DOHH2 (cell line): ENCODE measurements at regions not wholly inside any gene's neighbourhood (a gene's known extent, or its start where the extent isn't known, plus 50 kb on each side); places are given as distances from the start of the nearest gene placed in this dataset.

ENCODE experiments used
- EZH2phosphoT487 ChIP-seq: fragments of 200-600 bp; sonication (generic); IDR thresholded peaks from 2 replicates; pipeline ENCODE4 v1.6.1; 2017; ENCODE audit warnings: borderline replicate concordance, mild to moderate bottlenecking, antibody characterized with exemption, low read length, moderate library complexity, mixed read lengths
- TF ChIP-seq, protein P1 (sequence below): fragments of 200-600 bp; sonication (generic); IDR thresholded peaks from one replicate; pipeline ENCODE4 v1.5.1; 2014; ENCODE audit warnings: antibody characterized with exemption, mild to moderate bottlenecking, low read depth, low read length; ENCODE audit not compliant: poor library complexity, severe bottlenecking

DNA sequence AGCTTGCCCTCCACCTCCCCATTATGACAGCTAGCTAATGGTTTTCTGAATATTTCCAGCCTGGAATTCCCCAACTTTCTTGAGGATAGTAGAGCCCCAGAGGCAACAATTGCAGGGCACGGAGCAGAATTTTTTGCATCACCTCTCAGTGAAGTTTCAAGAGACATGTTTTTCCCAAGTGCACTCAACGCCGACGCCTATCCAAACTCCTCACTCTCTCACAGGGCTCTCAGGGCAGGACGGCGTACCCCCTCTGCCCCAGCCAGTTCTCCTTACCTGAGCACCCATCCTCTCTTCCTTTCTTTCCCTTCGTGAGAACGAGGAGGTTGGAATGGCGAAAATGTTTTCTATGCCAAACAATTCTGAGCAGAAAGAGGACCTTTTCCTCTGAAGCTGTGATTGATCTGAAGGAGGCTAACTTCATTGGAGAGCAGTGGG is 83.1 kb upstream of the FOXQ1 start:
- TF ChIP-seq, protein P1, sequence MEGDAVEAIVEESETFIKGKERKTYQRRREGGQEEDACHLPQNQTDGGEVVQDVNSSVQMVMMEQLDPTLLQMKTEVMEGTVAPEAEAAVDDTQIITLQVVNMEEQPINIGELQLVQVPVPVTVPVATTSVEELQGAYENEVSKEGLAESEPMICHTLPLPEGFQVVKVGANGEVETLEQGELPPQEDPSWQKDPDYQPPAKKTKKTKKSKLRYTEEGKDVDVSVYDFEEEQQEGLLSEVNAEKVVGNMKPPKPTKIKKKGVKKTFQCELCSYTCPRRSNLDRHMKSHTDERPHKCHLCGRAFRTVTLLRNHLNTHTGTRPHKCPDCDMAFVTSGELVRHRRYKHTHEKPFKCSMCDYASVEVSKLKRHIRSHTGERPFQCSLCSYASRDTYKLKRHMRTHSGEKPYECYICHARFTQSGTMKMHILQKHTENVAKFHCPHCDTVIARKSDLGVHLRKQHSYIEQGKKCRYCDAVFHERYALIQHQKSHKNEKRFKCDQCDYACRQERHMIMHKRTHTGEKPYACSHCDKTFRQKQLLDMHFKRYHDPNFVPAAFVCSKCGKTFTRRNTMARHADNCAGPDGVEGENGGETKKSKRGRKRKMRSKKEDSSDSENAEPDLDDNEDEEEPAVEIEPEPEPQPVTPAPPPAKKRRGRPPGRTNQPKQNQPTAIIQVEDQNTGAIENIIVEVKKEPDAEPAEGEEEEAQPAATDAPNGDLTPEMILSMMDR, result no peak
- no peak for TF ChIP-seq EZH2phosphoT487
